ENCODE measurements at regions not wholly inside any gene's neighbourhood (a gene's known extent, or its start where the extent isn't known, plus 50 kb on each side); places are given as distances from the start of the nearest gene placed in this dataset.

DNA sequence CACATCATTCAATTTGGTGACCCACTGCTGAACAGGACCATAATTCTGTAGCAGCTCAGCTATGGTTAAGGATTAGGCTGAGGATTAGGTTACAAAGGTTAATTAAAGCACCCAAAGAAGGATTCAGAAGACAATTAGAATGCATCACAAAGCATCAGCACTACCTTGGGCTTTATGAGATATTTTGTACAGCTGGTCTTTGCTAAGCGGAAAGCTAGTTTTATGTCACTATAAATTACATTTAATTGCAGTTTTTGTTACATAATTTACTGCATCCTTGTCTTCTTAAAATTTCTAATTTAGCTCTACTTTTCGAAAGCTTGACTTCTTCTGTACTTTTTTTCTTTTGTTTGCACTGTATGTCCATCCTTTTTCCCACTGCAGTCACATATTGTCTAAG is 711.5 kb downstream of the RPS29 start:
- no peak for DNase-seq (ENCODE audit: low spot score)

GRCh38 chr14:48857366-48857765 is 728.8 kb downstream of the RPS29 start:
- DNase-seq (ENCODE audit: low spot score): no peak

GRCh38 chr14:48853159-48853558 is 733.0 kb downstream of the RPS29 start:
- DNase-seq (ENCODE audit: low spot score): no peak

GRCh38 chr14:48849741-48850322 is 736.3 kb downstream of the RPS29 start:
- no peak for DNase-seq (ENCODE audit: low spot score)

DNA sequence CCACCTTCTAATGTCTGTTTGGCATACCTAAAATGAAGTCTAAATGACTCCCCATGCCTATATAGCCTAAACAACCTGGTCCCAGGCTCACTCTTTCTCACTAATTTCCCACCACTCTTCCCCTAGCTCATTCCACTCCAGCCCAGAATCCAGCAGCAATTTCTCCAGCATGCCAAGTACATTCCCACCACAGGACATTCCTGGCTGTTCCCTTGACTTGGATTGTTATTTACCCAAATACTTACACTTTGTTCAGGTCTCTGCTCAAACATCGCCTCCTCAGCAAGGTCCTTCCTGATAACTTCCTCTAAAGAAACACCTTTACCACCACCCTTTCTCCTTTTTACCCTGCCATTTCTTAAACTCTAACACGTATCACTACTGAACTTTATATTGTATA is 743.4 kb downstream of the RPS29 start:
- no peak for DNase-seq (ENCODE audit: low spot score)

GRCh38 chr14:48826058-48826457 is 760.1 kb downstream of the RPS29 start:
- DNase-seq (ENCODE audit: low spot score): no peak

GRCh38 chr14:48814562-48814961 is 771.6 kb downstream of the RPS29 start:
- DNase-seq (ENCODE audit: low spot score): no peak

DNA sequence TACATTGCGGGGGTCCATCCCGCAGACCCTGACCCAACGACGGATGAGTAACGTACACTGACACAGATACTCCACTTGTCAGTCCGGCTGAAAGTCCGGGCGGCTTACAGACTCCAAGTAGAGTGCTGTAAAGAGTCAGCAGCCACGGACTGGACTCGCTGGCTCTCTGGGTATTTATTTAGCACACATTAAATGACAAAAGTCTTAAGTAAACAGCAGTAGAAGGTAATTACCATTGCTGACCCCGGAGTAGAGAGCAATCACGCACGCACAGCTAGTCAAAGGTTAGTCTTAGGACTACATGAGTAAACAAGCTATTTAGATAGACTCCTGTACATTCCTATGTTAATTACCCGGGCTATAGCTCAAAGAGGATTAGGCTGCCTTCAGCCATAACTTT is 780.9 kb downstream of the RPS29 start:
- no peak for DNase-seq (ENCODE audit: low spot score)

- DNase-seq (ENCODE audit: low spot score): no peak
These were observed 793.7 kb downstream of the RPS29 start for GRCh38 chr14:48792376-48793024.

- no peak for DNase-seq (ENCODE audit: low spot score)
These were observed 797.4 kb downstream of the RPS29 start for GRCh38 chr14:48788771-48789170.

- no peak for DNase-seq (ENCODE audit: low spot score)
These were observed 799.7 kb downstream of the RPS29 start for GRCh38 chr14:48786498-48786897.

GRCh38 chr14:48771717-48772116 is 814.5 kb downstream of the RPS29 start:
- no peak for DNase-seq (ENCODE audit: low spot score)

GRCh38 chr14:48751293-48751692 is 834.9 kb downstream of the RPS29 start:
- no peak for DNase-seq (ENCODE audit: low spot score)

- no peak for DNase-seq (ENCODE audit: low spot score)
These were observed 838.0 kb downstream of the RPS29 start for GRCh38 chr14:48748151-48748675.

GRCh38 chr14:48747561-48748089 is 838.6 kb downstream of the RPS29 start:
- no peak for DNase-seq (ENCODE audit: low spot score)

- no peak for DNase-seq (ENCODE audit: low spot score)
These were observed 842.0 kb downstream of the RPS29 start for GRCh38 chr14:48744202-48744601.

DNA sequence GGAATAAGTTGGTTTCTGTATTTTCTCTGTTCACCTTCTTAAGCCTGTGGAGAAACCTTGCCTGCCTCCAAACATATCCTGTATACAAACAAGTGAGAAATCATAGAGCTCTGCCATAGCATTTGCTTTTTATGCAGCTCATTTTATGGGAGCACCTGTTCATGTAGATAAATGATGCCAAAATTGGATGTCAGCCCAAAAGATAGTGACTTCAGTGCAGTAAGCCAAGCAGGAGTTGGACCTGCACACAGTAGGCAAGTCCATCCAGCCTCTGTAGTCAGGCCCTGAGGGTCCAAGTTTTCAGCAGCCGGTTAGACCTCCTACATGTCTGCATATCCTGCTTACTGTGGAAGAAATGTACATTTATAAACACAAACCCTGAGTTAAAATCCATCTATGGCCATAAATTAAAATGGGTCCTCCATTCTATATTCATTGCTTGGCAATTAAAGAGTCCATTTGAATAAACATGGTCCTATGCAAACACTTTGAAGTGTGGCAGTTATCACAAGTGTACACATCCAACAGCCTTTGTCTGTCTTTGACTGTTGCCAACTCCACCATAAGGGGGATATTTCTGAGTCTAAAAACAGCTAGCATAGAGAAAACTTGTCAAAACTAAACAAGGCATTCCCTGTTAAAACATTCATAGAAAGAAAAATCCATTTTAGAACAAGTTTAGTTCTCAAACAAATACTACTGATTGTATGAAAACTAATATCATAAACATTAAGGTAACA is 847.8 kb downstream of the RPS29 start:
- no peak for DNase-seq (ENCODE audit: low spot score)

GRCh38 chr14:48735607-48736006 is 850.6 kb downstream of the RPS29 start:
- DNase-seq (ENCODE audit: low spot score): no peak

- DNase-seq (ENCODE audit: low spot score): no peak
These were observed 854.9 kb downstream of the RPS29 start for GRCh38 chr14:48731260-48731659.

GRCh38 chr14:48726080-48726642 is 860.0 kb downstream of the RPS29 start:
- DNase-seq (ENCODE audit: low spot score): no peak

DNA sequence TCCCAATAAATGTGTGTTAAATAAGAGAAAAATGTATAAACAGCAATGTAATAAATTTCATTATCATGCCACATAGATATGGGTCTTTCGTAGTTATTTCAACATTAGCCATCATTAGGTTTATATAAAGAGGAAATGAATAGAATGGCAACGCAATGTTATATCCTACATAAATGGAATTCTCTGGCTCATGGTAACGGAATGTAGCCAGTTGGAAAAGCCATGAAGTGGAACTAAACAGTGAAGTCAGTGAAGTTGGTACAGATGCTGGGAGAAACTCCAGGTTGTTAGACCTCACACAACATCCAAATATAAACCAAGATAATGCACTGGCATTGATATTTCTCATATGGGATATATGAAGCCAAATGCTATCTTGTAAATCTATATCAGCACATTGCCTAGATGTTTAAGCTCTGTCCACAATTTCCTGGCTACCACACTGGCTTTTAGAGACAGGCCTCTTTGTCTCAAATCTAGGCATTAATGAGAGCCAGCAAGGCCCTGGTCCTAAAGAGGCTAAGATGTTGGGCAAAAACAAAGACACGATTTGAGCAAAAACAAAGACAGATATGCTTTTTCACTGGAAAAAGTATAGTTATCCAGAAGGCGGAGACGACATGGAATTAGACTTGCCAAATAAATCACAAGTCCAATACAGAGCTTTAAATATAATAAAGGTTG is 861.0 kb downstream of the RPS29 start:
- no peak for DNase-seq (ENCODE audit: low spot score)
